ENCODE measurements at regions not wholly inside any gene's neighbourhood (a gene's known extent, or its start where the extent isn't known, plus 50 kb on each side); places are given as distances from the start of the nearest gene placed in this dataset.
"Not testable (repeated sequence)": the region's sequence is repeated elsewhere in the genome, so short reads cannot be mapped to it uniquely, and the experiment has no call there.

- Mint-ChIP-seq H3K27ac (no peak overlapping the region), H3K27me3 (no peaks in the 10 kb centered on the region), H3K36me3 (ENCODE audit: low read depth) (no peaks in the 10 kb centered on the region), H3K4me1 (no peaks in the 10 kb centered on the region), H3K4me3 (no peak overlapping the region)
- H3K9me3 ChIP-seq (ENCODE audit: control insufficient read depth, low read length, poor library complexity, severe bottlenecking), result no peaks in the 10 kb centered on the region
- no peak for ATAC-seq
- no peak for DNase-seq
These were observed 1174.9 kb upstream of the ADGRL4 start for GRCh38 chr1:80181418-80181817.

- DNase-seq (no peak), ATAC-seq (no peak)
- H3K27ac Mint-ChIP-seq, result no peak overlapping the region
- no peak overlapping the region for H3K4me3 Mint-ChIP-seq
- no peaks in the 10 kb centered on the region for H3K27me3 Mint-ChIP-seq
- no peaks in the 10 kb centered on the region for H3K4me1 Mint-ChIP-seq
- H3K9me3 ChIP-seq (ENCODE audit: control insufficient read depth, low read length, poor library complexity, severe bottlenecking), result no peaks in the 10 kb centered on the region
- H3K36me3 Mint-ChIP-seq (ENCODE audit: low read depth), result no peaks in the 10 kb centered on the region
These were observed 1165.1 kb upstream of the ADGRL4 start for GRCh38 chr1:80171631-80172030.

GRCh38 chr1:80170811-80171485 lies 1164.4 kb upstream of the ADGRL4 start:
- no peak for DNase-seq
- no peaks in the 10 kb centered on the region for H3K27me3 Mint-ChIP-seq
- H3K27ac Mint-ChIP-seq, result no peak overlapping the region
- no peaks in the 10 kb centered on the region for H3K4me1 Mint-ChIP-seq
- no peak for ATAC-seq
- H3K36me3 Mint-ChIP-seq (ENCODE audit: low read depth), result no peaks in the 10 kb centered on the region
- no peak overlapping the region for H3K4me3 Mint-ChIP-seq
- H3K9me3 ChIP-seq (ENCODE audit: control insufficient read depth, low read length, poor library complexity, severe bottlenecking), result no peaks in the 10 kb centered on the region

- H3K36me3 Mint-ChIP-seq (ENCODE audit: low read depth), result no peaks in the 10 kb centered on the region
- DNase-seq (no peak), ATAC-seq (no peak)
- no peaks in the 10 kb centered on the region for H3K9me3 ChIP-seq (ENCODE audit: control insufficient read depth, low read length, poor library complexity, severe bottlenecking)
- no peak overlapping the region for H3K27ac Mint-ChIP-seq
- no peaks in the 10 kb centered on the region for H3K4me1 Mint-ChIP-seq
- H3K27me3 Mint-ChIP-seq, result no peaks in the 10 kb centered on the region
- H3K4me3 Mint-ChIP-seq, result no peak overlapping the region
These were observed 1157.6 kb upstream of the ADGRL4 start for GRCh38 chr1:80164150-80164549.

GRCh38 chr1:80163686-80164085 lies 1157.2 kb upstream of the ADGRL4 start:
- ATAC-seq, result no peak
- no peaks in the 10 kb centered on the region for H3K4me1 Mint-ChIP-seq

GRCh38 chr1:80158771-80159170 lies 1152.2 kb upstream of the ADGRL4 start:
- Mint-ChIP-seq H3K27ac (no peak overlapping the region), H3K4me3 (no peak overlapping the region)

More at GRCh38 chr1:80163686-80164085, 1157.2 kb upstream of the ADGRL4 start:
- no peaks in the 10 kb centered on the region for H3K9me3 ChIP-seq (ENCODE audit: control insufficient read depth, low read length, poor library complexity, severe bottlenecking)
- Mint-ChIP-seq H3K4me3 (no peak overlapping the region), H3K36me3 (ENCODE audit: low read depth) (no peaks in the 10 kb centered on the region), H3K27me3 (no peaks in the 10 kb centered on the region), H3K27ac (no peak overlapping the region)
- DNase-seq, result no peak

GRCh38 chr1:80158266-80158665 lies 1151.7 kb upstream of the ADGRL4 start:
- no peak overlapping the region for H3K4me3 Mint-ChIP-seq
- no peak overlapping the region for H3K27ac Mint-ChIP-seq
- ATAC-seq, result no peak
- DNase-seq, result no peak
- H3K9me3 ChIP-seq (ENCODE audit: control insufficient read depth, low read length, poor library complexity, severe bottlenecking), result no peaks in the 10 kb centered on the region
- H3K36me3 Mint-ChIP-seq (ENCODE audit: low read depth), result no peaks in the 10 kb centered on the region
- H3K4me1 Mint-ChIP-seq, result no peaks in the 10 kb centered on the region
- no peaks in the 10 kb centered on the region for H3K27me3 Mint-ChIP-seq

More at GRCh38 chr1:80158771-80159170, 1152.2 kb upstream of the ADGRL4 start:
- H3K9me3 ChIP-seq (ENCODE audit: control insufficient read depth, low read length, poor library complexity, severe bottlenecking), result no peaks in the 10 kb centered on the region
- H3K27me3 Mint-ChIP-seq, result no peaks in the 10 kb centered on the region
- no peaks in the 10 kb centered on the region for H3K36me3 Mint-ChIP-seq (ENCODE audit: low read depth)
- no peak for ATAC-seq
- no peak for DNase-seq
- no peaks in the 10 kb centered on the region for H3K4me1 Mint-ChIP-seq

- DNase-seq (no peak), ATAC-seq (no peak)
- Mint-ChIP-seq H3K4me1 (no peaks in the 10 kb centered on the region), H3K4me3 (no peak overlapping the region), H3K27ac (no peak overlapping the region), H3K27me3 (no peaks in the 10 kb centered on the region), H3K36me3 (ENCODE audit: low read depth) (no peaks in the 10 kb centered on the region)
- no peaks in the 10 kb centered on the region for H3K9me3 ChIP-seq (ENCODE audit: control insufficient read depth, low read length, poor library complexity, severe bottlenecking)
These were observed 1148.8 kb upstream of the ADGRL4 start for GRCh38 chr1:80155371-80155770.

- ATAC-seq, result no peak
- Mint-ChIP-seq H3K4me3 (no peak overlapping the region), H3K27me3 (no peaks in the 10 kb centered on the region)
These were observed 1147.6 kb upstream of the ADGRL4 start for GRCh38 chr1:80154176-80154575.

GRCh38 chr1:80153762-80154161 lies 1147.2 kb upstream of the ADGRL4 start:
- H3K27me3 Mint-ChIP-seq, result no peaks in the 10 kb centered on the region
- no peak for DNase-seq
- ATAC-seq, result no peak
- no peaks in the 10 kb centered on the region for H3K36me3 Mint-ChIP-seq (ENCODE audit: low read depth)
- no peaks in the 10 kb centered on the region for H3K4me1 Mint-ChIP-seq
- H3K4me3 Mint-ChIP-seq, result no peak overlapping the region
- H3K9me3 ChIP-seq (ENCODE audit: control insufficient read depth, low read length, poor library complexity, severe bottlenecking), result no peaks in the 10 kb centered on the region
- no peak overlapping the region for H3K27ac Mint-ChIP-seq

More at GRCh38 chr1:80154176-80154575, 1147.6 kb upstream of the ADGRL4 start:
- no peak for DNase-seq
- no peaks in the 10 kb centered on the region for H3K9me3 ChIP-seq (ENCODE audit: control insufficient read depth, low read length, poor library complexity, severe bottlenecking)
- H3K27ac Mint-ChIP-seq, result no peak overlapping the region
- H3K36me3 Mint-ChIP-seq (ENCODE audit: low read depth), result no peaks in the 10 kb centered on the region
- no peaks in the 10 kb centered on the region for H3K4me1 Mint-ChIP-seq

GRCh38 chr1:80143361-80143760 lies 1136.8 kb upstream of the ADGRL4 start:
- H3K4me1 Mint-ChIP-seq, result no peaks in the 10 kb centered on the region
- no peak for ATAC-seq
- H3K4me3 Mint-ChIP-seq, result no peak overlapping the region
- no peaks in the 10 kb centered on the region for H3K27me3 Mint-ChIP-seq
- no peak for DNase-seq
- H3K36me3 Mint-ChIP-seq (ENCODE audit: low read depth), result no peaks in the 10 kb centered on the region
- H3K9me3 ChIP-seq (ENCODE audit: control insufficient read depth, low read length, poor library complexity, severe bottlenecking), result no peaks in the 10 kb centered on the region
- H3K27ac Mint-ChIP-seq, result no peak overlapping the region

- not testable (repeated sequence) for H3K27me3 Mint-ChIP-seq
These were observed 1131.5 kb upstream of the ADGRL4 start for GRCh38 chr1:80137946-80138602.

GRCh38 chr1:80113168-80114038 lies 1106.9 kb upstream of the ADGRL4 start:
- no peak overlapping the region for H3K4me3 Mint-ChIP-seq
- no peak overlapping the region for H3K27ac Mint-ChIP-seq
- H3K4me1 Mint-ChIP-seq, result no peaks in the 10 kb centered on the region
- no peak for DNase-seq
- ATAC-seq, result no peak
- H3K27me3 Mint-ChIP-seq, result no peaks in the 10 kb centered on the region
- no peaks in the 10 kb centered on the region for H3K9me3 ChIP-seq (ENCODE audit: control insufficient read depth, low read length, poor library complexity, severe bottlenecking)
- no peaks in the 10 kb centered on the region for H3K36me3 Mint-ChIP-seq (ENCODE audit: low read depth)

More at GRCh38 chr1:80137946-80138602, 1131.5 kb upstream of the ADGRL4 start:
- H3K27ac Mint-ChIP-seq; H3K36me3 Mint-ChIP-seq (ENCODE audit: low read depth); H3K9me3 ChIP-seq (ENCODE audit: control insufficient read depth, low read length, poor library complexity, severe bottlenecking); DNase-seq; ATAC-seq; H3K4me1 Mint-ChIP-seq; H3K4me3 Mint-ChIP-seq: not testable (repeated sequence)
